GM21423 (cell line): ENCODE measurements at regions not wholly inside any gene's neighbourhood (a gene's known extent, or its start where the extent isn't known, plus 50 kb on each side); places are given as distances from the start of the nearest gene placed in this dataset.
"Not testable (repeated sequence)": the region's sequence is repeated elsewhere in the genome, so short reads cannot be mapped to it uniquely, and the experiment has no call there.

Experiments used
- ATAC-seq: cut with Tn5 transposase; IDR thresholded peaks from one replicate; pipeline ENCODE4 v1.9.1; 2021; ENCODE audit warnings: mild to moderate bottlenecking, moderate library complexity; ENCODE audit not compliant: unreplicated experiment

GRCh38 chrX:1105031-1105430 is 107.4 kb downstream of the CRLF2 start:
- ATAC-seq: not testable (repeated sequence)

DNA sequence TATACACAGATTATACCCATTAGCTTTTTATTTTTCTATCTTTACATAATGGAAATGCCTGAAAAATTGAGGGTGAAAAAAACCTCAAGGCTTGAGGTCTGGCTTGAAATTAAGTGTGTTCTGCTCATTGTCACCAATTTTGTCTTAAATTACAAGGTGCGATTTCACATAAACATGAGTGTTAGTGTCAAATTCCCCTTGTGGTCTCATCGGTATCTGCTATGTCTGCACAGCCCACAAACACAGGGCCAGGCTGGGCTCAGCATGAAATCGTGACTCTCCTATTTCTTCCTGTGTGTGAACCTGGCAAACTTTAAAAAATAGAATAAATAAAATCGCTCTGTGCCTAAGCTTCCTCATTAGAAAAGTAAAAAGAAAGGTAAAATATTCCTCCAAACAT is 109.1 kb downstream of the CRLF2 start:
- ATAC-seq: no peak

DNA sequence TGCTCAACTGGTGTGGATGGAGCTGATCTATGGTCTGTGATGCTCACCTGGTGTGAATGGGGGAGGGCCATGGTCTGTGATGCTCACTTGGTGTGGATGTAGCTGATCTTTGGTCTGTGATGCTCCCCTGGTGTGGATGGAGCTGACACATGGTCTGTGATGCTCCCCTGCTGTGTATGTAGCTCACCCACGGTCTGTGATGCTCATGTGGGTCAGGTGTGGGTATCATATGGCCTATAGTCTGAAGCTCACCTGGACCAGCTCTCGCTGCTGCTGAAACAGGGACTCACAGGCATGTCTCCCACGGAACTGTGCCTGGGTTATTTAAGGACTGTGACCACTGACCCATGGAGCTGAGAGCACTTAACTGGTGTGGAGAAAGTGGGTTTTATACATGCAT is 109.7 kb downstream of the CRLF2 start:
- no peak for ATAC-seq

DNA sequence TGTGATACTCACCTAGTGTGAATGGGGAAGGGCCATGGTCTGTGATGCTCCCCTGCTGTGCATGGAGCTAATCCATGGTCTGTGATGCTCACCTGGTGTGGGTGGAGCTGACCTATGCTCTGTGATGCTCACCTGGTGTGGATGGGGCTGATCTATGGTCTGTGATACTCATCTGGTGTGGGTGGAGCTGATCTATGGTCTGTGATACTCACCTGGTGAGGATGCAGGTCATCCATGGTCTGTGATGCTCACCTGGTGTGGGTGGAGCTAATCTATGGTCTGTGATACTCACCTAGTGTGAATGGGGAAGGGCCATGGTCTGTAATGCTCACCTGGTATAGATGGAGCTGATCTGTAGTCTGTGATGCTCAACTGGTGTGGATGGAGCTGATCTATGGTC is 110.2 kb downstream of the CRLF2 start:
- not testable (repeated sequence) for ATAC-seq

DNA sequence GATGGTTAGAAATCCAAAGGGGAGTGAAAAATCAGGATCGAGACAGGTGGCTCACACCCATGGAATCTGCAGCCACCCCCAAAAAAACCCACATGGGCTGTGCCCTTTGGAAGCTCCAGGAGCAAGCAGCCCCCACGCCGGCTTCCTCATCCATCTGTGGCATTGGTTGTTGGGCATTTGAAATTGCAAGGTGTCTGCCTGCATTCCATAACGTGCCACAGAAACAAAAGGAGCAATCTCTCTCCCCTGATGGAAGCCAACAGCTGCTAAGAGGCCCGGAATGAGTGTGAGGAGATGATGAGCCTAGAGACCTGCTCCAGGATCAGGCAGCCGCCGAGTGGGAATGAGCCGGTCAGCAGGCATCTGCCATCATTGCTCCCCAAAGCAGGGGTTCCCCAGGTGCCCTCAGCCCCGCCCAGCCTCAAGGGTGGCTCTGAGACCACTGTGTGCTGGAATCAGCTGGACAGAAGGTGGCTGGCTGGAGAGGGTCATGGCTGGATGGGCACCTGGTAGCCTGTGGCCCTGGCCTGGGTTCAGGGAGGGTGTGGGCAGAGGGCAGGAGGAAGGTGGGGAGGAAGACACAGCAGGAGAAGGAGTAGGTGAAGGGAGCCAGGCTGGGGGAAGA is 113.2 kb downstream of the CRLF2 start:
- no peak for ATAC-seq

- ATAC-seq: no peak
These were observed 115.1 kb downstream of the CRLF2 start for GRCh38 chrX:1097328-1097727.

- ATAC-seq: no peak
These were observed 117.7 kb downstream of the CRLF2 start for GRCh38 chrX:1094566-1095333.

- no peak for ATAC-seq
These were observed 118.6 kb downstream of the CRLF2 start for GRCh38 chrX:1093586-1094421.

DNA sequence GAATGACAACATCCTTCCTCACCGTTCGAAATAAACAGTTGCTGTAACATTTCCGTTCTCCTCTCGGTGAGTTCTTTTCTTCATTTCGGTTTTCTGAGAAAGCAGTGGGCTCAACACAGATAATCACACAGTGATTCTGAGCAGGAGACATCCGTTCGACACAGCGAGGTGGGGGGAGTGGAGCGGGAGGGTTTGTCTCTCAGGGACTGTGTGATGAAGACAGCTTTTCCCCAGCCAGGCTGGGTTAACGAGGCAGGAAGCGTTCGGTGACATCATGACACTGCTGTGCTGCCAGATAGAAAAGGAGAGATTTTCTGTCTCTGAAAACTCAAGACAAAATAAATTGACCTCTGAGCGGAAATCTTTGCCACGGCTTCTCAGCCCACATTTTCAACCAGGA is 119.3 kb downstream of the CRLF2 start:
- ATAC-seq: no peak

DNA sequence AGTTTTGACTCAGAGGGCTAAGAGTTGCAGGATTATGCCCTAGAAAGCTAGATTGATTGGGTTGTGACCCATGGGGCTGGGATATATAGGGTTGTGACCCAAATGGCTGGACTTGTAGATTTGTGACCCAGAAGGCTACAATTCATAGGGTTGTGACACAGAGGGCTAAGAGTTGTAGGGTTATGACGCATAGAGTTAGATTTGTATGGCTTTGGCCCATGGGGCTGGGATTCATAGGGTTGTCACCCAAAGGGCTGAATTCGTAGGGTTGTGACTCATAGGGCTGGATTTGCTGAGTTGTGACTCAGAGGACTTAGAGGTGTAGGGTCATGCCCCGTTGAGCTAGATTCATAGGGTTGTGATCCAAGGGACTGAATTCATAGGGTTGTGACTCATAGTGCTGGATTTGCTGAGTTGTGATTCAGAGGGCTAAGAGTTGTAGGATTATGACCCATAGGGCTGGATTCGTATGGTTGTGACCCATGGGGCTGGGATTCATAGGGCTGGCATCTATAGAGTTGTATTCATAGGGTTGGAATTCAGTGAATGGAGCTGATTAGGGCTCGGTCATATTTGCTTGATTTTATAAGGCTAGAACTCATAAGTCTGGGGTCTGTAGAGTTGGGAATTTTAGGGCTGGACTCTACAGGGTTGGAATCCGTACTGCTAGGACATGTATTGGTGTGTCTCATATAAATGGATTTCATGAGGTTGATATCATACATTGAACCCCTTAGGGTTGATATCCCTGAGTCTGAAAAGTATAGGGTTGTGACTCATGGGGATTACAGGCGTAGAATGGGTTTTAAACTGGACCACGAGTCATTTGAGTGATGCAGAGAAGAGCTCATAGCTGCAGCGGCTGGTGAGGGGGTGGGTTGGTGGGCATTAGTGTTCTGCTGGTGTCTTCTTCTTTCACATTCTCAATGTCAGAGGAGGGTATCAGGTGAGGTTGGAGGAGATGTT is 125.7 kb downstream of the CRLF2 start:
- no peak for ATAC-seq

DNA sequence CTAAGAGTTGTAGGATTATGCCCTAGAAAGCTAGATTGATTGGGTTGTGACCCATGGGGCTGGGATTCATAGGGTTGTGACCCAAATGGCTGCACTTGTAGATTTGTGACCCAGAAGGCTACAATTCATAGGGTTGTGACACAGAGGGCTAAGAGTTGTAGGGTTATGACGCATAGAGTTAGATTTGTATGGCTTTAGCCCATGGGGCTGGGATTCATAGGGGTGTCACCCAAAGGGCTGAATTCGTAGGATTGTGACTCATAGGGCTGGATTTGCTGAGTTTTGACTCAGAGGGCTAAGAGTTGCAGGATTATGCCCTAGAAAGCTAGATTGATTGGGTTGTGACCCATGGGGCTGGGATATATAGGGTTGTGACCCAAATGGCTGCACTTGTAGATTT is 126.6 kb downstream of the CRLF2 start:
- not testable (repeated sequence) for ATAC-seq

- no peak for ATAC-seq
These were observed 127.8 kb downstream of the CRLF2 start for GRCh38 chrX:1084689-1085088.

DNA sequence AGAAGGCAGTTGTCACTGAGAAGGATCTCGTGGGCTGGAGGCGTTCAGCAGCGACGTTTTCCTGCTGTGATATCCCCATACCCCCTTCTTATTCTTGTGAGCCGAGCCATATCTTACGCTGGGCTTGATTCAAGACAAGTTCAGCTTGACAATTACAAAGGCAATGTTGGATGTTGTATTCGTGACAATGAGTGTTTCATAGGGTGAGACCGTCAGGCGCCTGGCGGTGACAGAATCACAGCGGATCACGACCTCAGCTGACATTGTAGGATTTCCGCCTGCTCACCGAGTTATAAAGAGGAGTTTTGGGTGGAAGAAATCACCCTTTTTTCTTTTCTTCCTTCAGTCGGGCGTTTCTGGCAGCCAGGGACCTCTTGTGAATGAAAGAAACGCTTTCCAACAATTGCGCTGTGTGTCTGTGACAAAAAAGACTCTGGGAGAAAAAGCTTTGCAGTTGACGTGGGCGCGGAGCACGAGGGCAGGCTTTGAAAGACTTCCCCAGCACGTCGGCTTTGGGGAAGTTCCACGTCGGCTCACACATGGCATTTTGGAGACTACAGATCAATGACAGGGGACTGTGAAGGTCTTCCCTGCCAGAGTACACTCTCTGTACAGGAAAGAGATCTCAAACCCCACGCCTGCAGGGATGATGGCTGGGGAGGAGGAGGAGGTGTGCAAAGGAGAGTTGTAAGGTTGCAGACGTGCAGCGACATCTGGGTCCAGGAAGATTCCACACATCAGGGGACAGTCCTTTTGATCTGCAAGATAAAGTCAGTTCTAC is 135.4 kb downstream of the CRLF2 start:
- ATAC-seq: no peak

DNA sequence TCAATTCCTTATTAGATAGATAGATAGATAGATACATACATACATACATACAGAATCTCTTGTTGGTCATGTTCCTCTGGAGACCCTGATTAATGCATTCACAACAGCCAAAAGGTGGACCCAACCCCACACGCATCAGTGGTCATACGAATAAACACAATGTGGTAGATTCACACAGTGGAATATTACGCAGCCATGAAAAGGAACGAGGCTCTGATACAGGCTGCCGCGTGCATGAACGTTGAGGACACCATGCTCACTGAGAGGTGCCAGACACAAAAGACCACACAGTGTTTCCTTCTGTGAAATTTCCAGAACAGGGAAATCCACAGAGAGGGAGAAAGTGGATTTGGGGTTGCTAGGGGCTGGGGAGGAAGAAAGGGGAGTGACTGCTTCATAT is 136.7 kb downstream of the CRLF2 start:
- ATAC-seq: no peak

GRCh38 chrX:1075156-1075555 is 137.3 kb downstream of the CRLF2 start:
- ATAC-seq: no peak

- ATAC-seq: no peak
These were observed 137.7 kb downstream of the CRLF2 start for GRCh38 chrX:1074755-1075154.

GRCh38 chrX:1074172-1074571 is 138.3 kb downstream of the CRLF2 start:
- no peak for ATAC-seq

DNA sequence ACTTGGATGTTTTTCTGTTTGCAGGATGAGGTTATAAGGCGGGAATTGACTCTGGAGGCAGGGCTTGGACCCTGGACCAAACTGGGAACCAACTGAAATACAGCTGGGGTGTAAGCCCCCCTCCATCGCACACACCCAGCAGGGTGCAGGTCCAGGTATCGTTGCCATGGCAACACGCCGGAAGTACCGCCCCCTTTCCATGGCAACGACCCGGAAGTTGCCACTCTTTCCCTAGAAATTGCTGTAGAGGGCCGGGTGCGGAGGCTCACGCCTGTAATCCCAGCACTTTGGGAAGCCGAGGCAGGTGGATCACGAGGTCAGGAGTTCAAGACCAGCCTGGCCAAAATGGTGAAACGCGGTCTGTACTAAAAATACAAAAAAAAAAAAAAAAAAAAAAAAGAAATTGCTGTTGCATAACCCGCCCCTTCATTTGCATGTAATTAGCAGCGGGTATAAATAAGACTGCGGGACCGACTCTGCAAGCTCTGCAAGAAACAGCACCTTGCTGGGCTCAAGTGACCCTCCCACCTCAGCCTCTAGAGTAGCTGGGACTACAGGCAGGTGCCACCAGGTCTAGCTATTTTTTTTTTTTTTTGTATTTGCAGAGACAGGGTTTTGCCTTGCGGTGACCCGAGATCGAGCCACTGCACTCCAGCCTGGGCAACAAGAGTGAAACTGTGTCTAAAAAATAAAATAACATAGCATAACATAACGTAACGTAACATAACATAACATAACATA is 139.6 kb downstream of the CRLF2 start:
- no peak for ATAC-seq

DNA sequence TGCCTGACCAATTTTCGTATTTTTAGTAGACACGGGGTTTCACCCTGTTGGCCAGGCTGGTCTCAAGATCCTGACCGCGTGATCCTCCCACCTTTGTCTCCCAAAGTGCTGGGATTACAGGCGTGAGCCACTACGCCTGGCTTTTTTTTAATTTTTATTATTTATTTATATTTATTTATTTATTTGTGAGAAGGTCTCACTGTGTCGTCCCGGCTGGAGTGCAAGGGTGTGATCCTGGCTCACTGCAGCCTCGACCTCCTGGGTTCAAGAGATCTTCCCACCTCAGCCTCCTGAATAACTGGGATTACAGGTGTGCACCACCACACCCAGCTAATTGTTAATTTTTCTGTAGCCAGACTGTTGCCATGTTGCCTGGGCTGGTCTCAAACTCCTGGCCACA is 141.1 kb downstream of the CRLF2 start:
- no peak for ATAC-seq
